ENCODE measurements at regions not wholly inside any gene's neighbourhood (a gene's known extent, or its start where the extent isn't known, plus 50 kb on each side); places are given as distances from the start of the nearest gene placed in this dataset.

DNA sequence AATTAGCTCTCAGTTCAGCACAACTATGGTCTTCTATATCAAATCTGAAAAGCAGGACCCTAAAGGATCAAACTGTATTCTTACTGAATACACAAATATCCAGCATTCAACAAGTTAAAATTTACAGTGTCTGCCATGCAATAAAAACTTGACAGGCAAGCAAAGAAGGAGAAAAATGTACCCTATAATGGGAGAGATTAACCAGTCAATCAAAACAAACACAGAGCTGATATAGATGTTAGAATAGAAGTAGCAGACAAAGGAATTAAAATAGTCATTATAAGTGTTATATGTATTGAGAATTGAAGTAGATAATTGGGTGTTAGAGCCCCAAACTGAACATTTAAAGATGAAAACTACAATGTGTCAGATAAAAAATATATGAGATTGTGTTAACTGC, 914.9 kb downstream of the EPHA7 start:
- H3K4me3 ChIP-seq, result no peak overlapping the region
- no peak overlapping the region for H3K27ac ChIP-seq (ENCODE audit: low read depth in 1 of 2, low read length in 1 of 2)
- TF ChIP-seq CTCF (IDR thresholded peaks at IDR 0.05; ENCODE audit: control extremely low read depth, extremely low read depth), result no peak
- H3K9me3 ChIP-seq (ENCODE audit: control insufficient read depth in 4 of 4, insufficient read depth in 3 of 4, low read length in 3 of 4), result peaks cover 0 to under 1% (median 0%) of the 10 kb centered on the region in 4 donors
- H3K27me3 ChIP-seq (ENCODE audit: control insufficient read depth in 3 of 3, insufficient read depth in 3 of 3, low read length in 2 of 3), result no peaks in the 10 kb centered on the region
- no peak overlapping the region for H3K9ac ChIP-seq (ENCODE audit: insufficient read depth in 1 of 2, low read length in 2 of 2)
- no peaks in the 10 kb centered on the region for H3K36me3 ChIP-seq (ENCODE audit: control insufficient read depth in 4 of 4, insufficient read depth in 4 of 4, low read length in 4 of 4)
- DNase-seq, result no peak
- ATAC-seq (ENCODE audit: insufficient read depth, low FRiP score), result no peak
- no peaks in the 10 kb centered on the region for H3K4me1 ChIP-seq (ENCODE audit: control insufficient read depth in 5 of 5, insufficient read depth in 5 of 5, low read length in 5 of 5)

DNA sequence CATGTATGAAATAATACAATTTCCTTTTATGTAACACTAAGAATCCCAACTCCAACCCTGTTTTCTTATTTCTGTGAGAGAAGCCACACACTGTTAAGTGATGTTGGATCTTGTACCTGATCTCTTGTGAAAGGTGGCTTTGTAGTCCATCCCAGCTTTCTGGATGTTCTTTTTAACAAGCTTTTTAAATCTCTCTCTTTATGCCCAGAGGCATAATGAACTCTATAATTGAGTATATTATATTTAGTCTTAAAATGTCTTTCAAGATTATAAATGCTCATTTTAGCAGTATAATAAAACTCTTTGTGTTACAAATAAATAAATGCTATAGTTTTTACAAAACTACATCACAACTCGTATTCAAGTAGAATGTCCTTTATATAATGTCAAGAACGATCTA, 922.1 kb downstream of the EPHA7 start:
- ATAC-seq (ENCODE audit: insufficient read depth, low FRiP score) (no peak), DNase-seq (no peak)
- no peak for TF ChIP-seq CTCF (IDR thresholded peaks at IDR 0.05; ENCODE audit: control extremely low read depth, extremely low read depth)
- 76 to 88% methylated on average over 2 of the region's 2 CpGs for WGBS, 2 donors
- Histone ChIP-seq H3K4me1 (ENCODE audit: control insufficient read depth in 5 of 5, insufficient read depth in 5 of 5, low read length in 5 of 5) (no peaks in the 10 kb centered on the region), H3K27ac (ENCODE audit: low read depth in 1 of 2, low read length in 1 of 2) (no peak overlapping the region), H3K9ac (ENCODE audit: insufficient read depth in 1 of 2, low read length in 2 of 2) (no peak overlapping the region), H3K36me3 (ENCODE audit: control insufficient read depth in 4 of 4, insufficient read depth in 4 of 4, low read length in 4 of 4) (no peaks in the 10 kb centered on the region), H3K9me3 (ENCODE audit: control insufficient read depth in 4 of 4, insufficient read depth in 3 of 4, low read length in 3 of 4) (no peaks in the 10 kb centered on the region), H3K27me3 (ENCODE audit: control insufficient read depth in 3 of 3, insufficient read depth in 3 of 3, low read length in 2 of 3) (no peaks in the 10 kb centered on the region), H3K4me3 (no peak overlapping the region)

- Histone ChIP-seq H3K4me3 (no peak overlapping the region), H3K36me3 (ENCODE audit: control insufficient read depth in 4 of 4, insufficient read depth in 4 of 4, low read length in 4 of 4) (no peaks in the 10 kb centered on the region), H3K9ac (ENCODE audit: insufficient read depth in 1 of 2, low read length in 2 of 2) (no peak overlapping the region), H3K9me3 (ENCODE audit: control insufficient read depth in 4 of 4, insufficient read depth in 3 of 4, low read length in 3 of 4) (no peaks in the 10 kb centered on the region), H3K27ac (ENCODE audit: low read depth in 1 of 2, low read length in 1 of 2) (no peak overlapping the region), H3K27me3 (ENCODE audit: control insufficient read depth in 3 of 3, insufficient read depth in 3 of 3, low read length in 2 of 3) (no peaks in the 10 kb centered on the region), H3K4me1 (ENCODE audit: control insufficient read depth in 5 of 5, insufficient read depth in 5 of 5, low read length in 5 of 5) (no peaks in the 10 kb centered on the region)
- no peak for TF ChIP-seq CTCF (IDR thresholded peaks at IDR 0.05; ENCODE audit: control extremely low read depth, extremely low read depth)
- no peak for ATAC-seq (ENCODE audit: insufficient read depth, low FRiP score)
- DNase-seq, result no peak
- WGBS, 2 donors, result 78 to 85% methylated on average over 4 of the region's 4 CpGs
Observed at GRCh38 chr6:92496527-92496926, 922.8 kb downstream of the EPHA7 start.

- H3K36me3 ChIP-seq (ENCODE audit: control insufficient read depth in 4 of 4, insufficient read depth in 4 of 4, low read length in 4 of 4), result no peaks in the 10 kb centered on the region
- H3K4me1 ChIP-seq (ENCODE audit: control insufficient read depth in 5 of 5, insufficient read depth in 5 of 5, low read length in 5 of 5), result no peaks in the 10 kb centered on the region
- ATAC-seq (ENCODE audit: insufficient read depth, low FRiP score), result no peak
- no peaks in the 10 kb centered on the region for H3K27me3 ChIP-seq (ENCODE audit: control insufficient read depth in 3 of 3, insufficient read depth in 3 of 3, low read length in 2 of 3)
- no peak overlapping the region for H3K4me3 ChIP-seq
- DNase-seq, result peak; percentile 17 to 31 (median 17)
- no peak overlapping the region for H3K9ac ChIP-seq (ENCODE audit: insufficient read depth in 1 of 2, low read length in 2 of 2)
- TF ChIP-seq CTCF (IDR thresholded peaks at IDR 0.05; ENCODE audit: control extremely low read depth, extremely low read depth), result no peak
- no peak overlapping the region for H3K27ac ChIP-seq (ENCODE audit: low read depth in 1 of 2, low read length in 1 of 2)
- H3K9me3 ChIP-seq (ENCODE audit: control insufficient read depth in 4 of 4, insufficient read depth in 3 of 4, low read length in 3 of 4), result no peaks in the 10 kb centered on the region
- 71 to 88% methylated on average over 1 of the region's 1 CpG for WGBS, 2 donors
Observed at GRCh38 chr6:92495242-92495641, 924.1 kb downstream of the EPHA7 start.

Data from lung (tissue), 11 donors.